ENCODE measurements at regions not wholly inside any gene's neighbourhood (a gene's known extent, or its start where the extent isn't known, plus 50 kb on each side); places are given as distances from the start of the nearest gene placed in this dataset.

GRCh38 chr11:109132539-109132938 is 289.5 kb upstream of the C11orf87 start (continued):
- no peak for TF ChIP-seq PBX3 (IDR thresholded peaks at IDR 0.05)
- no peak for TF ChIP-seq JUNB (IDR thresholded peaks at IDR 0.05)

GRCh38 chr11:109133159-109133558 is 288.8 kb upstream of the C11orf87 start:
- TF ChIP-seq HEYL (CRISPR knock-in tag; IDR thresholded peaks at IDR 0.05) = no peak
- no peak for TF ChIP-seq REST (IDR thresholded peaks at IDR 0.05)
- TF ChIP-seq JUNB (IDR thresholded peaks at IDR 0.05) = no peak
- TF ChIP-seq HOXB5 (CRISPR knock-in tag; IDR thresholded peaks at IDR 0.05) = no peak
- TF ChIP-seq PHF8 (IDR thresholded peaks at IDR 0.05; ENCODE audit: borderline replicate concordance, low read depth) = no peak
- no peak for TF ChIP-seq FOSB (CRISPR knock-in tag; IDR thresholded peaks at IDR 0.05)
- TF ChIP-seq POLR2A (IDR thresholded peaks at IDR 0.05; ENCODE audit: low read length) = no peak
- TF ChIP-seq FOSL2 (IDR thresholded peaks at IDR 0.05) = no peak
- no peak for TF ChIP-seq FOSL2 (CRISPR knock-in tag; IDR thresholded peaks at IDR 0.05)
- no peak for TF ChIP-seq ELK1 (IDR thresholded peaks at IDR 0.05; ENCODE audit: low read depth, low read length)
- TF ChIP-seq ZSCAN20 (CRISPR knock-in tag; IDR thresholded peaks at IDR 0.05) = no peak
- TF ChIP-seq RARB (CRISPR knock-in tag; IDR thresholded peaks at IDR 0.05) = no peak
- no peak for TF ChIP-seq HOXA7 (CRISPR knock-in tag; IDR thresholded peaks at IDR 0.05)
- no peak for TF ChIP-seq HDAC2 (IDR thresholded peaks at IDR 0.05)
- TF ChIP-seq MAZ (IDR thresholded peaks at IDR 0.05; ENCODE audit: borderline replicate concordance, low read depth, low read length) = no peak
- TF ChIP-seq ZC3H11A (IDR thresholded peaks at IDR 0.05) = no peak
- no peak for TF ChIP-seq HOXB13 (CRISPR knock-in tag; IDR thresholded peaks at IDR 0.05; ENCODE audit: low read depth)
- DNase-seq (ENCODE audit: low read depth in 1 of 2, low spot score in 1 of 2) (no peak), ATAC-seq (no peak), FAIRE-seq (no peak)
- POLR2A ChIA-PET = no interaction called here
- Histone ChIP-seq H3K27ac (no peak overlapping the region), H3K4me3 (no peak overlapping the region), H3K4me1 (no peaks in the 10 kb centered on the region; the same call in 2 of the 3 replicates), H3K4me2 (no peak overlapping the region), H3K9me3 (no peaks in the 10 kb centered on the region)
- CTCF ChIA-PET = no interaction called here
- WGBS (ENCODE audit: missing lambda C conversion rate) = 66% methylated on average over 4 of the region's 4 CpGs

- FAIRE-seq (no peak), ATAC-seq (no peak), DNase-seq (ENCODE audit: low read depth in 1 of 2, low spot score in 1 of 2) (no peak)
- CTCF ChIA-PET = no interaction called here
- peaks cover 4% of the 10 kb centered on the region; the same call in 1 of the 3 replicates for H3K4me1 ChIP-seq
- TF ChIP-seq MAZ (IDR thresholded peaks at IDR 0.05; ENCODE audit: borderline replicate concordance, low read depth, low read length) = no peak
- TF ChIP-seq RAD21 (conservative IDR thresholded peaks at IDR 0.05 in 1 of 2, IDR thresholded peaks at IDR 0.05 in 1 of 2) = no peak
- no peak for TF ChIP-seq KDM5A (IDR thresholded peaks at IDR 0.05)
- no peak for TF ChIP-seq RARB (CRISPR knock-in tag; IDR thresholded peaks at IDR 0.05)
- TF ChIP-seq EP300 (IDR thresholded peaks at IDR 0.05) = no peak
- TF ChIP-seq PBX3 (IDR thresholded peaks at IDR 0.05) = no peak
- TF ChIP-seq CBX8 (IDR thresholded peaks at IDR 0.05) = no peak
- no peak for TF ChIP-seq NR3C1 (IDR thresholded peaks at IDR 0.05)
- no peak for TF ChIP-seq FOXS1 (CRISPR knock-in tag; IDR thresholded peaks at IDR 0.05)
- TF ChIP-seq EHMT2 (IDR thresholded peaks at IDR 0.05; ENCODE audit: low read depth) = no peak
- TF ChIP-seq CHD4 (IDR thresholded peaks at IDR 0.05; ENCODE audit: borderline replicate concordance) = no peak
- TF ChIP-seq ZC3H11A (IDR thresholded peaks at IDR 0.05) = no peak
- no peak overlapping the region for H3K27ac ChIP-seq
- POLR2A ChIA-PET = no interaction called here
- H3K4me3 ChIP-seq = no peak overlapping the region
- no peak overlapping the region for H3K4me2 ChIP-seq
- WGBS (ENCODE audit: missing lambda C conversion rate) = 38% methylated on average over 2 of the region's 2 CpGs
- H3K9me3 ChIP-seq = no peaks in the 10 kb centered on the region
Measured at GRCh38 chr11:109135627-109136026, 286.4 kb upstream of the C11orf87 start.
